Endodermal cell (in vitro differentiated cells): ENCODE measurements at regions not wholly inside any gene's neighbourhood (a gene's known extent, or its start where the extent isn't known, plus 50 kb on each side); places are given as distances from the start of the nearest gene placed in this dataset.

Experiments used
- DNase-seq: peaks from one replicate; pipeline ENCODE4 v3.0.0-alpha.2; 2017
- H3K27ac ChIP-seq: 2 replicates; pipeline ENCODE4 v1.5.1; 2013; ENCODE audit warnings: mild to moderate bottlenecking, low read depth, low read length, moderate library complexity
- H3K27me3 ChIP-seq: 2 replicates; pipeline ENCODE4 v1.6.1; 2013; ENCODE audit warnings: mild to moderate bottlenecking, low read length, moderate library complexity; ENCODE audit not compliant: insufficient read depth, control insufficient read depth, poor library complexity, severe bottlenecking
- H3K36me3 ChIP-seq: 2 replicates; pipeline ENCODE4 v1.7.0; 2013; ENCODE audit warnings: mild to moderate bottlenecking, low read length, moderate library complexity; ENCODE audit not compliant: control insufficient read depth, insufficient read depth
- H3K4me1 ChIP-seq: one replicate; pipeline ENCODE4 v1.7.0; 2013; ENCODE audit warnings: low read length; ENCODE audit not compliant: control insufficient read depth, insufficient read depth
- H3K4me3 ChIP-seq: 2 replicates; pipeline ENCODE4 v1.5.1; 2013; ENCODE audit warnings: mild to moderate bottlenecking, low read length, moderate library complexity
- H3K9ac ChIP-seq: 2 replicates; pipeline ENCODE4 v1.6.1; 2013; ENCODE audit warnings: mild to moderate bottlenecking, low read length, moderate library complexity; ENCODE audit not compliant: poor library complexity, severe bottlenecking; ENCODE audit errors: extremely low read depth
- H3K9me3 ChIP-seq: 2 replicates; pipeline ENCODE4 v1.6.1; 2013; ENCODE audit warnings: mild to moderate bottlenecking, low read length, moderate library complexity; ENCODE audit not compliant: control insufficient read depth
- H3K27ac Mint-ChIP-seq: 2 replicates; pipeline ENCODE4 v1.8.0; 2020; ENCODE audit warnings: mixed read lengths
- H3K27me3 Mint-ChIP-seq: 2 replicates; pipeline ENCODE4 v1.8.0; 2021; ENCODE audit warnings: mild to moderate bottlenecking, mixed read lengths; ENCODE audit not compliant: insufficient read depth
- H3K36me3 Mint-ChIP-seq: 2 replicates; pipeline ENCODE4 v1.8.0; 2020; ENCODE audit warnings: low read depth, mixed read lengths
- H3K4me1 Mint-ChIP-seq: 2 replicates; pipeline ENCODE4 v1.8.0; 2020; ENCODE audit warnings: mixed read lengths
- H3K4me3 Mint-ChIP-seq: 2 replicates; pipeline ENCODE4 v1.8.0; 2020; ENCODE audit warnings: mild to moderate bottlenecking, moderate library complexity, mixed read lengths
- H3K9me3 Mint-ChIP-seq: 2 replicates; pipeline ENCODE4 v1.8.0; 2020; ENCODE audit warnings: mild to moderate bottlenecking, mixed read lengths
- CTCF ChIP-seq: fragments of 200-600 bp; sonication (generic); conservative IDR thresholded peaks from 2 replicates; pipeline ENCODE4 v1.5.0; 2021; ENCODE audit warnings: antibody characterized with exemption, mild to moderate bottlenecking
- WGBS, 2 experiments: methylation state at CpG; one replicate each; pipeline versions ENCODE4 v1.1.5 to v1.1.7; 2013; ENCODE audit warnings: missing lambda C conversion rate in 2 of 2, mixed read lengths in 1 of 2; ENCODE audit not compliant: insufficient coverage in 1 of 2, insufficient read length in 1 of 2; 5-methylcytosine and 5-hydroxymethylcytosine counted together

- Mint-ChIP-seq H3K9me3 (peaks cover 2% of the 10 kb centered on the region), H3K4me1 (no peaks in the 10 kb centered on the region), H3K4me3 (no peak overlapping the region), H3K27me3 (peaks cover 24% of the 10 kb centered on the region), H3K36me3 (no peaks in the 10 kb centered on the region), H3K27ac (no peak overlapping the region)
- H3K4me1 ChIP-seq: no peaks in the 10 kb centered on the region
- no peak overlapping the region for H3K4me3 ChIP-seq
- no peaks in the 10 kb centered on the region for H3K9me3 ChIP-seq
- no peak for TF ChIP-seq CTCF
- 91% methylated on average over 7 to 8 of the region's 8 CpGs for WGBS, 2 experiments
- no peak overlapping the region for H3K9ac ChIP-seq
- H3K27me3 ChIP-seq: no peaks in the 10 kb centered on the region
- DNase-seq: peak; percentile 24
- H3K27ac ChIP-seq: no peak overlapping the region
- no peaks in the 10 kb centered on the region for H3K36me3 ChIP-seq
These were observed 167.4 kb downstream of the PTPN20 start for GRCh38 chr10:47078393-47079203.

- Histone ChIP-seq H3K27me3 (no peaks in the 10 kb centered on the region), H3K9me3 (no peaks in the 10 kb centered on the region), H3K4me1 (no peaks in the 10 kb centered on the region), H3K36me3 (no peaks in the 10 kb centered on the region), H3K4me3 (no peak overlapping the region), H3K27ac (no peak overlapping the region), H3K9ac (no peak overlapping the region)
- Mint-ChIP-seq H3K4me3 (no peak overlapping the region), H3K4me1 (no peaks in the 10 kb centered on the region), H3K27me3 (peaks cover 21% of the 10 kb centered on the region), H3K36me3 (no peaks in the 10 kb centered on the region), H3K27ac (no peak overlapping the region), H3K9me3 (peaks cover 2% of the 10 kb centered on the region)
- 83 to 93% methylated on average over 2 to 3 of the region's 3 CpGs for WGBS, 2 experiments
- TF ChIP-seq CTCF: no peak
- DNase-seq: peak; percentile 7
These were observed 168.0 kb downstream of the PTPN20 start for GRCh38 chr10:47079204-47079580.

GRCh38 chr10:47081264-47081663, 170.0 kb downstream of the PTPN20 start:
- H3K4me1 Mint-ChIP-seq: no peaks in the 10 kb centered on the region
- Histone ChIP-seq H3K9me3 (no peaks in the 10 kb centered on the region), H3K4me1 (no peaks in the 10 kb centered on the region), H3K4me3 (no peak overlapping the region), H3K9ac (no peak overlapping the region), H3K27ac (no peak overlapping the region), H3K27me3 (no peaks in the 10 kb centered on the region), H3K36me3 (no peaks in the 10 kb centered on the region)
- DNase-seq: no peak
- H3K9me3 Mint-ChIP-seq: peaks cover 2% of the 10 kb centered on the region
- peaks cover 22% of the 10 kb centered on the region for H3K27me3 Mint-ChIP-seq
- no peak overlapping the region for H3K27ac Mint-ChIP-seq
- no peaks in the 10 kb centered on the region for H3K36me3 Mint-ChIP-seq
- 83 to 91% methylated on average over 1 to 4 of the region's 4 CpGs for WGBS, 2 experiments
- H3K4me3 Mint-ChIP-seq: no peak overlapping the region
- no peak for TF ChIP-seq CTCF
